ENCODE measurements at regions not wholly inside any gene's neighbourhood (a gene's known extent, or its start where the extent isn't known, plus 50 kb on each side); places are given as distances from the start of the nearest gene placed in this dataset.
"Not testable (repeated sequence)": the region's sequence is repeated elsewhere in the genome, so short reads cannot be mapped to it uniquely, and the experiment has no call there.

- intact Hi-C loops (cut with micrococcal nuclease): no loop called here
Measured at GRCh38 chr3:519026-519425, 322.5 kb downstream of the CHL1 start.

- intact Hi-C loops (cut with micrococcal nuclease): no loop called here
Measured at GRCh38 chr3:522888-523287, 326.3 kb downstream of the CHL1 start.

GRCh38 chr3:525415-525814 is 328.9 kb downstream of the CHL1 start:
- intact Hi-C loops (cut with micrococcal nuclease): no loop called here

- intact Hi-C loops (cut with micrococcal nuclease): no loop called here
Measured at GRCh38 chr3:535566-536416, 339.2 kb downstream of the CHL1 start.

GRCh38 chr3:536417-536813 is 339.9 kb downstream of the CHL1 start:
- intact Hi-C loops (cut with micrococcal nuclease): no loop called here

- intact Hi-C loops (cut with micrococcal nuclease): no loop called here
Measured at GRCh38 chr3:541062-541801, 344.7 kb downstream of the CHL1 start.

- intact Hi-C loops (cut with micrococcal nuclease): no loop called here
Measured at GRCh38 chr3:542021-542420, 345.5 kb downstream of the CHL1 start.

GRCh38 chr3:549636-550035 is 353.1 kb downstream of the CHL1 start:
- intact Hi-C loops (cut with micrococcal nuclease): no loop called here

- intact Hi-C loops (cut with micrococcal nuclease): no loop called here
Measured at GRCh38 chr3:550471-550870, 353.9 kb downstream of the CHL1 start.

GRCh38 chr3:557972-558371 is 361.4 kb downstream of the CHL1 start:
- intact Hi-C loops (cut with micrococcal nuclease): no loop called here

- intact Hi-C loops (cut with micrococcal nuclease): no loop called here
Measured at GRCh38 chr3:567488-568185, 371.1 kb downstream of the CHL1 start.

GRCh38 chr3:579529-579928 is 383.0 kb downstream of the CHL1 start:
- intact Hi-C loops (cut with micrococcal nuclease): not testable (repeated sequence)

- intact Hi-C loops (cut with micrococcal nuclease): not testable (repeated sequence)
Measured at GRCh38 chr3:589066-589465, 392.5 kb downstream of the CHL1 start.

GRCh38 chr3:597304-597703 is 400.7 kb downstream of the CHL1 start:
- intact Hi-C loops (cut with micrococcal nuclease): not testable (repeated sequence)

- intact Hi-C loops (cut with micrococcal nuclease): not testable (repeated sequence)
Measured at GRCh38 chr3:597746-598145, 401.2 kb downstream of the CHL1 start.

GRCh38 chr3:607480-607879 is 410.9 kb downstream of the CHL1 start:
- intact Hi-C loops (cut with micrococcal nuclease): not testable (repeated sequence)

- intact Hi-C loops (cut with micrococcal nuclease): no loop called here
Measured at GRCh38 chr3:621714-622113, 425.2 kb downstream of the CHL1 start.

GRCh38 chr3:622314-622713 is 425.8 kb downstream of the CHL1 start:
- intact Hi-C loops (cut with micrococcal nuclease): no loop called here

GRCh38 chr3:623914-624545 is 427.5 kb downstream of the CHL1 start:
- intact Hi-C loops (cut with micrococcal nuclease): no loop called here

- intact Hi-C loops (cut with micrococcal nuclease): loop anchor here (5.0 kb wide), 2 partner anchors 270 to 1525 kb away; no protein-coding TSS in a partner anchor
Measured at GRCh38 chr3:632571-633170, 436.1 kb downstream of the CHL1 start.

GRCh38 chr3:634511-634910 is 437.9 kb downstream of the CHL1 start:
- intact Hi-C loops (cut with micrococcal nuclease): loop anchor here (5.0 kb wide), 2 partner anchors 268 to 1523 kb away; no protein-coding TSS in a partner anchor
